ENCODE measurements at regions not wholly inside any gene's neighbourhood (a gene's known extent, or its start where the extent isn't known, plus 50 kb on each side); places are given as distances from the start of the nearest gene placed in this dataset.

DNA sequence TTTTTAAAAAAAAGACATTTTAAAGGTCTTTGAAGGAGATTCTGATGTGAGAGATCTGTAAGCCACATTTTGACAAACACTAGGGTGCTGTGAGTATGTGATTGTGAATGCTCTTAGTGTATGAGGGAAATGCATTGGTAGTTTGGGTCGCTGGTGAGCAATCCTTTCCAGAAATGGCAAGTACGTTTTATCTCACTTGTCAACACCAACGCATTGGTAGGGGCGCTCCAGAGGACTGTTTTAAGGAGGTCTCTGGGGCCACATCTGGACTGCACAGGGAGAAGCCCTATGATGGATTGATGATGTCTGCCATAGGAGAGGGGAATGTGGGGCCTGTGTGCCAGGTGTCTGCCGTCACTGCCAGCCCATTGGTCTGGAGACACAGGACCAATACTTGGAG lies 522.6 kb downstream of the BNC2 start:
- no peak for DNase-seq

DNA sequence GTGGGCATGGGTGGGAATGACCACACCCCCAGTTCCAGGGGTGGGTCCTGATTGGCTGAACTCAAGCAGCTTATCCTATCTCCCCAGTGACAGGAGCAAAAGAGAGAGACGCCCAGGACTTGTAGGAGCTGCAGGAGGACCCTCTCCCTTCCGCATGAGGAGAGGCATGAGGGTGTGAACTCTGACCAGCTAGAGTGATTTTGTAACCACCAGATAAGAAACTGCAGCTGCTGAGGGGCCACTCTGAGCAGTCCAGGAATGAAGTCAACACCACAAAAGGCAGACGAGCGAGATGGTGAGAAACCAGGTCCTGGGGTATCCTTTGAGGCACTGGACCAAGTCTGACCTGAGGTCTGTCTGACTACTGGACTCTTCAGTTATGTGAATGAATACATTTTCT lies 521.9 kb downstream of the BNC2 start:
- DNase-seq = no peak

DNA sequence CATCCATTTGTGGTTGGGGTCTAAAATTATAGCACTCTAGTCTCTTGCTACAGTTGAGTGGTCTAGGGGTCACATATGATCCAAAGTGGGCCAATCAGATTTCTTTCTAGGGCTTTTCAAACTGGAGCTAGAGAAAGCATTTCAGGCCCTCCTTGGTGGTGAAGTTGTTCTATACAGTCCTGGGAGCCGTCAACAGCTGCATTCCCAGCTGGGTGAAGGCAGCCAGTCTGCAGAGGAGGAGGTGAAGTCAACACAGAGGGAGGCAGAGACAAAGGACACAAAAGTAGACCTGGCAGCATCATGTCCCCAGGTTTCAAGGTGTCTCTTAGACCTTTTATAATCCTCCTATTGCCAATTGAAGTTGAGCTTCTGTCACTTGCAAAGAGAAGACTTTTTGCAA lies 518.2 kb downstream of the BNC2 start:
- DNase-seq = no peak

DNA sequence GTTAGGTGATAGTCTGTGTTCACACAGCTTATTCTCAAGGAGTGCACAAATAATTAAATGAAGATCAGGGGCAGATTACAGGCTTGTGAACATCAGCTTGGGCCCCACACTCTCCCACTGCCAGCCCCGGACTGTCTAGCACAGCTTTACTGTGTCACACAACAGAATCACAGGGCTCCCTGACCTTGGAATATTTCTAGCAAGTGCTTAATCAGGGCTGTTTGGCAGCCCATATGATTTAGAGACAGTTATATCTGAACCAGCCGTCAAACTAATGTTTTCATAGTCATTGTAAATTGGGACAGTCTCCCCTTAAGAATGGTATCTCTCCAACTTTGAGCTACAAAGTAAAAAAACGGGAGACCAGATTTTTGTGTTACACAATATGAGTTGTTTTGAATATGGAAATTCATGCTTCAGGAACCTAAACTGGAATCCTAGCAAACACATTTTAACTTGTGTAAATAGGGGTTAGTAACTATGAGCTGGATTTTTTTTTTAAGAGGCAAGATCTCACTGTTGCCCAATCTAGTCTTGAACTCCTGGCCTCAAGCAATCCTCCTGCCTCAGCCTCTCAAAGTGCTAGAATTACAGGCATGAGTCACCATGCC lies 517.6 kb downstream of the BNC2 start:
- DNase-seq = no peak

DNA sequence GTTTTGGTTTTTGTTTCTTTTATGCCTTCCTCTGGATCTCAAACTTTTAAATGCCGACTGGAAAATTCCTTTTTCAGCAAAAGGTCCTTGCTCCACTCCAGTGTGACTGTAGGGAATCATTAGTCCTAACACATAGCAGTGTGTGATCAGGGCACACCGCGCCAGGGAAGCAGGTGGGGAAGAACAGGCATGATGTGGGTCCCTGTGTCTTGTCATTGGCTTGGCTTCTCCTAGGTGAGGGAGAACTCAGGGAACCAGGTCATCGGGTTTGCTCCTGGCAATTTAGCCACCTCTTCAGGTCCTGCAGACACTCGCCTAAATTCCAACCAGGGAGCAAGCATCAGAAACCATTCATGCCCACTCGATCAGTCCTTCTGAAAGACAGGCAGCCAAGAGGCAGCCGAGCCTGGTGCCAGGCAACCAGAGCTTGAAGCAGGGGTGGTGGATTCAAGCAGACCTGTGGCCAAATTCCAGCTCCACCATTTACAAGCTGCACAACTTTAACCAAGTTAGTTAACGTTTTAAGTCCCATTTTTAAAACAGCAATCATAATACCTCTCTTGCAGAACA lies 514.2 kb downstream of the BNC2 start:
- DNase-seq = no peak

DNA sequence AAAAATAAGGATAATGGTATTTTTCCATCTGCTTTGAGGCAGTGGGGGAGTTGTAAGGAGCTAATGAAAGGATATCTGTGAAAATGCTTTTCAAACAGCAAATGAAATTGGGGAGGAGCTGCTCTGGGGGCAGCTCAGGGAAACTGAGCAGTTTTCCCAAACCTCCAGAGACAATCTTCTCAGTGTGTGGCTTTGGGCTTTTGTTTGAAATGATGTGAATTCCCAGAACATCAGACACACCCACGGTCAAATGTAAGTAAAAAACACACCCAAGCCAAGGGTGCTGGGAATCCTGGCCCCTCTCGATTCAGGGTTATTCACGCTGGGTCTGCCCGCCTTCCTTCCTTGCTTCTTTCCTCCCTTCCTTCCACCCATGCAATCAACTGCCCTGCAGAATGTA lies 512.6 kb downstream of the BNC2 start:
- no peak for DNase-seq

DNA sequence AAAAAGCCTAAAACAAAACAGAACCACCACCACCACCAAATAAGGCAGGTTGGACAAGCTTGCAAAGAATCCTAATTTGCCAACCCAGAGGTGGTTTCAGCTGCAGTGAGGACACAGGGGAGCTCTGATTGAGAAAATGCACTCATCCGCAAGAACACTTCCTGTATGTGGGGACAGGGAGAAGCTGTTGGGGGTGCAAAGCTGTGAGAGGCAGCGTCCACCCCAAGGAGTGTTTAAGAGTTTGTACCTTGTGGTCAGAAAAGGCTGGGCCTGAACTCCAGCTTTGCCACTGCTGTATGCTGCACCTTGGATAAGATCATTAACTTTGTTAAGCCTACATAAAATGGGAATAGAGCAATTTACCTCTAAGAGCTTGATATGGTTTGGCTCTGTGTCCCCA lies 511.7 kb downstream of the BNC2 start:
- DNase-seq = no peak
